T-helper 2 cell treated with Interferon-gamma antibody and Interleukin-4, amounts not matched to agents 5 μg/mL and 100 μg/mL, for 36 hours (primary cell): ENCODE measurements at regions not wholly inside any gene's neighbourhood (a gene's known extent, or its start where the extent isn't known, plus 50 kb on each side); places are given as distances from the start of the nearest gene placed in this dataset.

ENCODE experiments used
- DNase-seq: peaks from one replicate; pipeline ENCODE4 v3.0.0; 2021; ENCODE audit warnings: low spot score
- H3K27ac Mint-ChIP-seq: one replicate; pipeline ENCODE4 v1.8.0; 2021; ENCODE audit warnings: mild to moderate bottlenecking, mixed read lengths
- H3K27me3 Mint-ChIP-seq: one replicate; pipeline ENCODE4 v1.8.0; 2021; ENCODE audit warnings: low read depth, mixed read lengths
- H3K36me3 Mint-ChIP-seq: one replicate; pipeline ENCODE4 v1.8.0; 2021; ENCODE audit warnings: low read depth, mixed read lengths
- H3K4me1 Mint-ChIP-seq: one replicate; pipeline ENCODE4 v1.8.0; 2021; ENCODE audit warnings: low read depth, mixed read lengths
- H3K4me3 Mint-ChIP-seq: one replicate; pipeline ENCODE4 v1.8.0; 2022; ENCODE audit warnings: mild to moderate bottlenecking, moderate library complexity, mixed read lengths
- H3K9me3 Mint-ChIP-seq: one replicate; pipeline ENCODE4 v1.8.0; 2021; ENCODE audit warnings: mixed read lengths

DNA sequence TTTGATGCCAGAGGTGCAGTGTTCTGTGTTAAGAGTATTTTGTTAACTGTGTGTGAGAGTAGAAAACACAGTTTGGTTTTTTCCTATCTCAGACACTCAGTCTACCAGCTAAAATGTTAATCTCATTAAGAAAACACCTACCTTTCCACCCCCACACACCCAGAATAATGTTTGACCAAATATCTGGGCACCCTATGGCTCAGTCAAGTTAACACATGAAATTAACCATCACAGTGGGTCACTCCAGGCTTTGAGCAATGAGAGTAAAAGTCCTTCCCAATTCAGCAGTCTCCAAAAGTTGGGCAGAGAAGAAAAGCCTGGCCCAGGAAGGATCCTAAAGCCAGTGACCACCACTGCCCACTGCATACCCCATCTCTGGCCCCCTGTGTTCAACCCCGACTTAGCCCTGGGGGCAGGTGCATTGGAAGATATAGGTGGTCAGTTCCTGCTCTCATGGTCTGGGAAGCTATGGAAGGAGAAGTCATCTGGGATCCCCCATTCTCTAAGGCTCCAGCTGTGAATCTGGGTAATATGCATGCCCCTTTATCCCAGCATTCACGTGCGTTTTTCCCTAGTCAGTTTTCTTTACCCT, 50.2 kb upstream of the CSF3R start:
- Mint-ChIP-seq H3K4me3 (no peak overlapping the region), H3K4me1 (no peaks in the 10 kb centered on the region), H3K27me3 (peaks cover 8% of the 10 kb centered on the region), H3K36me3 (no peaks in the 10 kb centered on the region), H3K9me3 (no peaks in the 10 kb centered on the region), H3K27ac (no peak overlapping the region)
- no peak for DNase-seq
